ENCODE measurements at regions not wholly inside any gene's neighbourhood (a gene's known extent, or its start where the extent isn't known, plus 50 kb on each side); places are given as distances from the start of the nearest gene placed in this dataset.

- DNase-seq (ENCODE audit: low read depth in 2 of 2) = no peak
These were observed 52.5 kb upstream of the TTC29 start for GRCh38 chr4:146998157-146998556.

- no peak for DNase-seq (ENCODE audit: low read depth in 2 of 2)
These were observed 58.5 kb upstream of the TTC29 start for GRCh38 chr4:147003956-147004809.

DNA sequence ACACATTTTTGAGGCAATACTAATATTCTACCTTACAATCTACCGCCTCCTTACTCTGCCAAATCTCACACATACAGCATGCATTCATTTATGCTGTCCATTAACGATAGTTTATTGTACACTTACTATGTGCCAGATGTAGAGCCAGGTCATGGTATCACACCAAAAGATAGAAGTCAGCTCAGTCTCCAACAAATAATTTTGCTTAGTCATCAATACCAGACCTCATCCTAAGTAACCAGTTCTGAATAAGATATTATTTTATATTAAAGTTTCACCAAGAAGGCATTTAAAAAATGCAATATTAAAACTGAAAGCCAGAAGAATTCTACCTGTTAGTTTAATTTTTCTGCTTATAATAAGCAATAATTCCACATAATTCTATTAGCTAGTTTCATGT is 60.6 kb upstream of the TTC29 start:
- DNase-seq (ENCODE audit: low read depth in 2 of 2) = no peak

GRCh38 chr4:147009875-147010274 is 64.2 kb upstream of the TTC29 start:
- no peak for DNase-seq (ENCODE audit: low read depth in 2 of 2)

GRCh38 chr4:147011411-147011810 is 65.7 kb upstream of the TTC29 start:
- no peak for DNase-seq (ENCODE audit: low read depth in 2 of 2)

DNA sequence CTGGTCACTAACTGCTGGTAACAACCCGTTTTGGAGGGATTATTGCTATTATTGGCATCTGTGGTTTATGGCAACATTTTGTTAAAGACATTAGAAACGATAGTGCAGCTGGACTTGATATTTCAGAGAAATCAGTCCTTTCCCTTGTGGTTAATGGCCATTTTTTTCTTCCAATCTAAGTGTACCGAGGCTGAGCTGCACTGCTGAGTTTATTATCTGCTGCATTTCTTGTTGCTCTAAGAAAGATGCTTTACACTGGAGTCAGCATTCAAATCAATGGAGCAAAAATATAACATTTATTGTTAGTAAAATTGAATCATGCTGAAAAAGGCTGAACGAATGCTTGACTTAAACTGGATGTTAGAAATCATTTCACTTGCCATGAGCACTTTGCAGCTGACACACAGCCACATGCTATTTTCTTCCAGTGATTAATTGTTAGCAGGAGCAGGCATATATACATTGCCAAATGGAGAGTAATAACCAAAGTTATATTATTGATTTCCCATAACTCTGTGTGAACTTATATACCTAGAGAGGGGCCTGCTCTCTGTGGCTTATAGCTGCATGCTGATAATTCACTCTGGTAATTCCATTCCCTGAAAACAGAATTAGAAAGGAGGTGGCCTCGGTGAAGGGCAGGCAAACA is 66.5 kb upstream of the TTC29 start:
- no peak for DNase-seq (ENCODE audit: low read depth in 2 of 2)

DNA sequence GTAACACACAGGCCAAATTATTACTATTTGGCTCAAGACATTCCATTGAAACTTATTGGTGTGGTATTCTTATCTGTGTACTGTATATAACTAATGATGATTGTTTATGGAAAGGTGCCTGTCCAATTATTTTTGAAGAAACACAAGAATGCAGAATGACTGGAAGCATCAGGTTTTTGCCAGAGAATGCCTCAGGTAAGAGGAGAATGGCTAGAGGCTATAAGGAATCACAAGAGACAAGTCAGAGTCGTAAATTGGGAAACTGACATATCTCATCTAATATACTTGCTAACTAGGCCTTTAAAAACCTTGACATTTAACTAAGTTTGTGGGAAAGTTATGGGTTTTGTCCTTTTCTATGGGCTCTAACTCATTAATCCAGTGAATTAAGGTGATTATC is 69.3 kb upstream of the TTC29 start:
- no peak for DNase-seq (ENCODE audit: low read depth in 2 of 2)

DNA sequence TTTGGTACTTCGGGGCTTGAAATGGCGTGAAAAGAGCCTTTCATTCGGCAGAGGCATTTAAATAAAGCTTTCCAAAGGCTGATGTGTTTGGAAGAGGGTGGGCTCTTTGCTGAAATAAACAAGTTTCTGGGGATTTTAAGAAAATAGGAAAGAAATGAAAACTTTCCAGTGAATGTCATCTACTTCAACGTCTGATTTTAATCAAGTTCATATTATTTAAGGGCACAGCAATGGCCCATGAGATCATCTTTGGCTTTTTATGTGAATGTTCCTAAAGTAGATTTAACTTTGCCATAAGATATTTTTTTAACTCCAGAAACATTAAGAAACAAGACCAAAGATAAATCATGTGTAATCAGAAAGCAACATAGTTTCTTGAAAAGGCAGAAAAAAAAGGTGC is 69.8 kb upstream of the TTC29 start:
- no peak for DNase-seq (ENCODE audit: low read depth in 2 of 2)

DNA sequence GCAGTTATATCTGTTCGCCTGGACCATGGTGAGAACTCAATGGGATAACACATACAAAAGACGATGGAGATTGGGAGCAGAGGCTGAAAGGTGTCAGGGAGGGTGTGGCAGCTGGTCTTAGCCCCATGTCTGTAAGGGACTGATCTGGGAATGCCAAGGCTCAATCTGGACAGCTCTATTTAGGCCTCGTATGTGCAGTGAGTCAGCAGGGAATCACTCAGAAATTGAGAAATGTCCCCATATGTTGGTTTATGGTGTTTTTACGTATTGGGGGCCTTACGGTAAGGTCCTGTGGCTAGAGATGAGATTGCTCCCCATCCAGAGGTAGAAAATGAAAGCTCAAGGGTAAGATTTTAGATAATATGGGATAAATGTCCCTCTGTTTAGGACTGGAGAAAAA is 71.4 kb upstream of the TTC29 start:
- DNase-seq (ENCODE audit: low read depth in 2 of 2) = no peak

GRCh38 chr4:147019091-147019490 is 73.4 kb upstream of the TTC29 start:
- DNase-seq (ENCODE audit: low read depth in 2 of 2) = peak; percentile 68 to 82

- no peak for DNase-seq (ENCODE audit: low read depth in 2 of 2)
These were observed 74.8 kb upstream of the TTC29 start for GRCh38 chr4:147020456-147020855.

GRCh38 chr4:147025042-147025441 is 79.4 kb upstream of the TTC29 start:
- DNase-seq (ENCODE audit: low read depth in 2 of 2) = no peak

DNA sequence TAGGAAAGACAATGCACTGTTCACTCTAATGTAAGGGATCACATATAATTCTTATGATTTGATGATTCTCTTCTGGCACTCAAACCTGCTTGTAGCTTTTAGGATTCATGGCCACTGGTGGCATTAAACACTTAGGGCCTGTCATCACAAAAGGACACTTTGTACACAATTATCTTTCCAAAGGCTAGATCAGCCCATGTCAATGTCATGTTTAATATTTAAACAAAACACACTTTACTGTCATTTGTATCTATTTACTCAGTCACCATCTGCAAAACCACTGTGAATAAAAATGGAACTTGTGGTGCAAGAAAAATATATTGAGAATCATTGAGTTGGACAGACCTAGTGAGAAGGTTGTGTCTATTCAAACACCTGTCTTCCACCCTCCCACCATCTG is 83.6 kb upstream of the TTC29 start:
- no peak for DNase-seq (ENCODE audit: low read depth in 2 of 2)

DNA sequence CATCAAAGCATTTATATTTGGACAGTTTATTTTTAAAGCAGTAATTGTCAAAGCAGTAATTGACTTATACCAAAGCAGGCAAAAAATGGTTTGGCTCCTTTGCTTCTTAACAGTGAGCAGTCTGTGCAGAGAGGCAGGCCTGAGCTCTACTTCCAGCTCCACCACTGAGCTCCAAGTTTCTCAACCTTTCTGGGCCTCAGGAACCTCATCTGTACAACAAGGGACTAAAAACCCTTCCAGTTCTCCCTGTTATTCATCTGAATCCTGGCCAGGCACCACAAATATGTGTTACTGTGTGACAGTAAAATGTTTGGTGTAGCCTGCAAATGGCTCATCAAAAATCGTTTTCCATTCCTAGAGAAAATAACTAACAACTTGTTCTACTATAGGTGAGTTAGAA is 88.7 kb upstream of the TTC29 start:
- no peak for DNase-seq (ENCODE audit: low read depth in 2 of 2)

DNA sequence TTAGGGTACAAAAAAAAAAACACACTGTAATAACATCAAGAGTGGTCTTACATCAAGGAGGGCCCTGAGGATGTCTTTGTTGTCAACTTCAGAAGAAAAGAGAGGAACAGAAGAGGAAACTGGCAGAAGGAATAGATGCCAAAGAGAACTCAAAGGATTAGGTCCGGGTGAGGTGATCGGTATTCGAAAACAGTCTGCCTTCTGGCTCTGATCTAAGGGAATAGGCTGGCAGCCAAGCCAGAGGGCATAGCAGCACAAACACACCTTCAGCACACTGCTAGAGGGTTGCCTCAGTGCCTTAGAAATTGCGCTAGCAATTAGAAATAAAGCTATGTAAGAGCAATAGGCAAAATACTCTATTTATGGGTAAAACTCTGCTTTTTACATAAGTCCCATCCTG is 91.4 kb upstream of the TTC29 start:
- no peak for DNase-seq (ENCODE audit: low read depth in 2 of 2)

GRCh38 chr4:147039976-147040575 is 94.4 kb upstream of the TTC29 start:
- DNase-seq (ENCODE audit: low read depth in 2 of 2) = no peak

- DNase-seq (ENCODE audit: low read depth in 2 of 2) = no peak
These were observed 95.2 kb upstream of the TTC29 start for GRCh38 chr4:147040874-147041273.

GRCh38 chr4:147041376-147041775 is 95.7 kb upstream of the TTC29 start:
- DNase-seq (ENCODE audit: low read depth in 2 of 2) = no peak

GRCh38 chr4:147042046-147042445 is 96.4 kb upstream of the TTC29 start:
- DNase-seq (ENCODE audit: low read depth in 2 of 2) = no peak

- DNase-seq (ENCODE audit: low read depth in 2 of 2) = no peak
These were observed 98.6 kb upstream of the TTC29 start for GRCh38 chr4:147044241-147044640.

GRCh38 chr4:147049946-147050345 is 104.3 kb upstream of the TTC29 start:
- DNase-seq (ENCODE audit: low read depth in 2 of 2) = no peak

DNA sequence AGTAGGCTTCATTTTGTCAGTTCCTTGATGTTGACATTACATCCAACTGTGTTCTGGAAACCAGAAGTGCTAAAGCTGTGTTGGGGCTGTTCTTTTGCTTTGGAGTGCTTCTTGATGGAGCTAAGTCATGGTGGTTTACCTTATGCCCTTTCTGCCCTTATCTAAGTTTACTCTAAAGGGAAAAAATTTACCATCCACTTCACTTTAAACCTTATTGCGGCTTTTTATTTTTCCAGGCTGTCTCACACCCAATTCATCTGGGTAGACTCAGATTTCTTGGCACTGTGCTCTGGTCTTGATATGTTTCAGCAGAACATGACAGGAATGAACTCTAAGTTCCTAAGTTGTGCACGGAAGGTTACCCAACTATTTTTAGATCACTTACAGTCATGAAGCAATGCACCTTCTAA is 104.7 kb upstream of the TTC29 start:
- DNase-seq (ENCODE audit: low read depth in 2 of 2) = no peak

DNA sequence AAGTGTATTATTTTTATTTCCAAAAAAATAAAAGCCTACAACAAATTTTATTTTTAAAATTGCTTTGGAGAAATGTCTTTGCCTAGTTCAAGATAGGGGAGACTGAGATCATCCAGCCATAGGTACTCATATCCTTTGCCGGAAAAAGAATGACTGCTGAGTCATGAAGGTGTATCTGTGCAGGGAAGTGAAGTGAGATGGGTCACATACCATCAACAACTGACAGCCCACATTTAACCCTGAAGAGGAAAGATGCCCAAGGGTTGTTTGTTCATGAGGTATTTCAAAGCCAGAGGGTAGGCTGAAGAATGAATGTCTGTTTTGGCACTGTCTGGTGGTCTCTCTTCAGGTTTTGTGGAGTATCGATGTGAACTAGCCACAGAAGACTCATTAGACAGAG is 106.7 kb upstream of the TTC29 start:
- peak in 1 of 2 donors; percentile 28 for DNase-seq (ENCODE audit: low read depth in 2 of 2)
